GM12878 (cell line): ENCODE measurements at regions not wholly inside any gene's neighbourhood (a gene's known extent, or its start where the extent isn't known, plus 50 kb on each side); places are given as distances from the start of the nearest gene placed in this dataset.

Experiments
- CBFB ChIP-seq: IDR thresholded peaks from 2 replicates; pipeline ENCODE4 v1.6.1; 2016; ENCODE audit warnings: antibody characterized with exemption, low read depth
- HCFC1 ChIP-seq: fragments of 150-350 bp; IDR thresholded peaks from 2 replicates; pipeline ENCODE4 v1.6.1; 2014; ENCODE audit warnings: low read length
- IRF4 ChIP-seq: IDR thresholded peaks from 2 replicates; pipeline ENCODE4 v1.6.1; 2011; ENCODE audit warnings: low read depth, low read length
- NFYA ChIP-seq: IDR thresholded peaks from 2 replicates; pipeline ENCODE4 v1.6.1; 2011; ENCODE audit warnings: low read depth, mild to moderate bottlenecking, low read length, improper control_type of control experiment, borderline replicate concordance
- SMAD1 ChIP-seq: fragments of 450-650 bp; IDR thresholded peaks from 2 replicates; pipeline ENCODE4 v1.6.1; 2018; ENCODE audit warnings: mild to moderate bottlenecking, low read depth; ENCODE audit not compliant: partially characterized antibody
- SPI1 ChIP-seq: IDR thresholded peaks from 2 replicates; pipeline ENCODE4 v1.6.1; 2011; ENCODE audit warnings: low read depth, mild to moderate bottlenecking, low read length, moderate library complexity, borderline replicate concordance; ENCODE audit not compliant: insufficient read depth
- WRNIP1 ChIP-seq: IDR thresholded peaks from 2 replicates; pipeline ENCODE4 v1.6.1; 2011; ENCODE audit warnings: low read depth, low read length, improper control_type of control experiment, borderline replicate concordance
- YBX1 ChIP-seq: fragments of 450-650 bp; IDR thresholded peaks from 2 replicates; pipeline ENCODE4 v1.6.1; 2016; ENCODE audit warnings: antibody characterized with exemption
- YY1 ChIP-seq: IDR thresholded peaks from 2 replicates; pipeline ENCODE4 v1.6.1; 2011; ENCODE audit warnings: low read depth, mild to moderate bottlenecking, low read length
- ZNF217 ChIP-seq: fragments of 450-650 bp; IDR thresholded peaks from 2 replicates; pipeline ENCODE4 v1.6.1; 2017; ENCODE audit warnings: antibody characterized with exemption, mild to moderate bottlenecking
- ZZZ3 ChIP-seq: IDR thresholded peaks from 2 replicates; pipeline ENCODE4 v1.6.1; 2011; ENCODE audit warnings: low read depth; ENCODE audit not compliant: control insufficient read depth, insufficient read length
- TF ChIP-seq, protein P1 (sequence below): fragments of 450-650 bp; IDR thresholded peaks from 2 replicates; pipeline ENCODE4 v1.6.1; 2016; ENCODE audit warnings: mild to moderate bottlenecking
- TF ChIP-seq, protein P2 (sequence below): IDR thresholded peaks from 2 replicates; pipeline ENCODE4 v1.6.1; 2011; ENCODE audit warnings: low read depth, low read length, improper control_type of control experiment, borderline replicate concordance
- TF ChIP-seq, protein P3 (sequence below): fragments of 450-650 bp; conservative IDR thresholded peaks from 2 replicates; pipeline ENCODE4 v1.6.1; 2017; ENCODE audit warnings: mild to moderate bottlenecking, moderate library complexity
- TF ChIP-seq, protein P4 (sequence below): IDR thresholded peaks from 2 replicates; pipeline ENCODE4 v1.6.1; 2011; ENCODE audit warnings: borderline replicate concordance, low read depth, mild to moderate bottlenecking, moderate library complexity, low read length; ENCODE audit not compliant: insufficient read depth, poor library complexity, severe bottlenecking
- TF ChIP-seq, protein P5 (sequence below): fragments of 450-650 bp; IDR thresholded peaks from 2 replicates; pipeline ENCODE4 v1.6.1; 2017; ENCODE audit warnings: mild to moderate bottlenecking, low read depth, inconsistent platforms; ENCODE audit not compliant: poor library complexity, severe bottlenecking
- TF ChIP-seq, protein P6 (sequence below): IDR thresholded peaks from 2 replicates; pipeline ENCODE4 v1.6.1; 2011; ENCODE audit warnings: mild to moderate bottlenecking, low read depth, low read length, moderate library complexity; ENCODE audit not compliant: insufficient replicate concordance

GRCh38 chr15:38084289-38084688 is 149.8 kb downstream of the TMCO5A start (continued):
- TF ChIP-seq, protein P1, sequence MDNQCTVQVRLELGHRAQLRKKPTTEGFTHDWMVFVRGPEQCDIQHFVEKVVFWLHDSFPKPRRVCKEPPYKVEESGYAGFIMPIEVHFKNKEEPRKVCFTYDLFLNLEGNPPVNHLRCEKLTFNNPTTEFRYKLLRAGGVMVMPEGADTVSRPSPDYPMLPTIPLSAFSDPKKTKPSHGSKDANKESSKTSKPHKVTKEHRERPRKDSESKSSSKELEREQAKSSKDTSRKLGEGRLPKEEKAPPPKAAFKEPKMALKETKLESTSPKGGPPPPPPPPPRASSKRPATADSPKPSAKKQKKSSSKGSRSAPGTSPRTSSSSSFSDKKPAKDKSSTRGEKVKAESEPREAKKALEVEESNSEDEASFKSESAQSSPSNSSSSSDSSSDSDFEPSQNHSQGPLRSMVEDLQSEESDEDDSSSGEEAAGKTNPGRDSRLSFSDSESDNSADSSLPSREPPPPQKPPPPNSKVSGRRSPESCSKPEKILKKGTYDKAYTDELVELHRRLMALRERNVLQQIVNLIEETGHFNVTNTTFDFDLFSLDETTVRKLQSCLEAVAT = peak; percentile 49
- TF ChIP-seq SPI1 (peak; percentile 87), SMAD1 (no peak), IRF4 (0 out of 2 replicates have a peak, but pooled peaks have one; percentile 55), ZNF217 (0 out of 2 replicates have a peak, but pooled peaks have one; percentile 66), ZZZ3 (no peak), NFYA (no peak), CBFB (peak; percentile 62), HCFC1 (no peak), YY1 (no peak), WRNIP1 (no peak), YBX1 (no peak)
- TF ChIP-seq, protein P2, sequence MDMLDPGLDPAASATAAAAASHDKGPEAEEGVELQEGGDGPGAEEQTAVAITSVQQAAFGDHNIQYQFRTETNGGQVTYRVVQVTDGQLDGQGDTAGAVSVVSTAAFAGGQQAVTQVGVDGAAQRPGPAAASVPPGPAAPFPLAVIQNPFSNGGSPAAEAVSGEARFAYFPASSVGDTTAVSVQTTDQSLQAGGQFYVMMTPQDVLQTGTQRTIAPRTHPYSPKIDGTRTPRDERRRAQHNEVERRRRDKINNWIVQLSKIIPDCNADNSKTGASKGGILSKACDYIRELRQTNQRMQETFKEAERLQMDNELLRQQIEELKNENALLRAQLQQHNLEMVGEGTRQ = no peak
- TF ChIP-seq, protein P3, sequence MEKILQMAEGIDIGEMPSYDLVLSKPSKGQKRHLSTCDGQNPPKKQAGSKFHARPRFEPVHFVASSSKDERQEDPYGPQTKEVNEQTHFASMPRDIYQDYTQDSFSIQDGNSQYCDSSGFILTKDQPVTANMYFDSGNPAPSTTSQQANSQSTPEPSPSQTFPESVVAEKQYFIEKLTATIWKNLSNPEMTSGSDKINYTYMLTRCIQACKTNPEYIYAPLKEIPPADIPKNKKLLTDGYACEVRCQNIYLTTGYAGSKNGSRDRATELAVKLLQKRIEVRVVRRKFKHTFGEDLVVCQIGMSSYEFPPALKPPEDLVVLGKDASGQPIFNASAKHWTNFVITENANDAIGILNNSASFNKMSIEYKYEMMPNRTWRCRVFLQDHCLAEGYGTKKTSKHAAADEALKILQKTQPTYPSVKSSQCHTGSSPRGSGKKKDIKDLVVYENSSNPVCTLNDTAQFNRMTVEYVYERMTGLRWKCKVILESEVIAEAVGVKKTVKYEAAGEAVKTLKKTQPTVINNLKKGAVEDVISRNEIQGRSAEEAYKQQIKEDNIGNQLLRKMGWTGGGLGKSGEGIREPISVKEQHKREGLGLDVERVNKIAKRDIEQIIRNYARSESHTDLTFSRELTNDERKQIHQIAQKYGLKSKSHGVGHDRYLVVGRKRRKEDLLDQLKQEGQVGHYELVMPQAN = no peak
- TF ChIP-seq, protein P4, sequence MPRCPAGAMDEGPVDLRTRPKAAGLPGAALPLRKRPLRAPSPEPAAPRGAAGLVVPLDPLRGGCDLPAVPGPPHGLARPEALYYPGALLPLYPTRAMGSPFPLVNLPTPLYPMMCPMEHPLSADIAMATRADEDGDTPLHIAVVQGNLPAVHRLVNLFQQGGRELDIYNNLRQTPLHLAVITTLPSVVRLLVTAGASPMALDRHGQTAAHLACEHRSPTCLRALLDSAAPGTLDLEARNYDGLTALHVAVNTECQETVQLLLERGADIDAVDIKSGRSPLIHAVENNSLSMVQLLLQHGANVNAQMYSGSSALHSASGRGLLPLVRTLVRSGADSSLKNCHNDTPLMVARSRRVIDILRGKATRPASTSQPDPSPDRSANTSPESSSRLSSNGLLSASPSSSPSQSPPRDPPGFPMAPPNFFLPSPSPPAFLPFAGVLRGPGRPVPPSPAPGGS = no peak
- TF ChIP-seq, protein P5, sequence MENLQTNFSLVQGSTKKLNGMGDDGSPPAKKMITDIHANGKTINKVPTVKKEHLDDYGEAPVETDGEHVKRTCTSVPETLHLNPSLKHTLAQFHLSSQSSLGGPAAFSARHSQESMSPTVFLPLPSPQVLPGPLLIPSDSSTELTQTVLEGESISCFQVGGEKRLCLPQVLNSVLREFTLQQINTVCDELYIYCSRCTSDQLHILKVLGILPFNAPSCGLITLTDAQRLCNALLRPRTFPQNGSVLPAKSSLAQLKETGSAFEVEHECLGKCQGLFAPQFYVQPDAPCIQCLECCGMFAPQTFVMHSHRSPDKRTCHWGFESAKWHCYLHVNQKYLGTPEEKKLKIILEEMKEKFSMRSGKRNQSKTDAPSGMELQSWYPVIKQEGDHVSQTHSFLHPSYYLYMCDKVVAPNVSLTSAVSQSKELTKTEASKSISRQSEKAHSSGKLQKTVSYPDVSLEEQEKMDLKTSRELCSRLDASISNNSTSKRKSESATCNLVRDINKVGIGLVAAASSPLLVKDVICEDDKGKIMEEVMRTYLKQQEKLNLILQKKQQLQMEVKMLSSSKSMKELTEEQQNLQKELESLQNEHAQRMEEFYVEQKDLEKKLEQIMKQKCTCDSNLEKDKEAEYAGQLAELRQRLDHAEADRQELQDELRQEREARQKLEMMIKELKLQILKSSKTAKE = peak; percentile 72
- TF ChIP-seq, protein P6, sequence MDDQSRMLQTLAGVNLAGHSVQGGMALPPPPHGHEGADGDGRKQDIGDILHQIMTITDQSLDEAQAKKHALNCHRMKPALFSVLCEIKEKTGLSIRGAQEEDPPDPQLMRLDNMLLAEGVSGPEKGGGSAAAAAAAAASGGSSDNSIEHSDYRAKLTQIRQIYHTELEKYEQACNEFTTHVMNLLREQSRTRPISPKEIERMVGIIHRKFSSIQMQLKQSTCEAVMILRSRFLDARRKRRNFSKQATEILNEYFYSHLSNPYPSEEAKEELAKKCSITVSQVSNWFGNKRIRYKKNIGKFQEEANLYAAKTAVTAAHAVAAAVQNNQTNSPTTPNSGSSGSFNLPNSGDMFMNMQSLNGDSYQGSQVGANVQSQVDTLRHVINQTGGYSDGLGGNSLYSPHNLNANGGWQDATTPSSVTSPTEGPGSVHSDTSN = peak; percentile 37
